GM18498 (cell line): ENCODE measurements at regions not wholly inside any gene's neighbourhood (a gene's known extent, or its start where the extent isn't known, plus 50 kb on each side); places are given as distances from the start of the nearest gene placed in this dataset.

Source experiments
- ATAC-seq: cut with Tn5 transposase; IDR thresholded peaks from one replicate; pipeline ENCODE4 v1.9.1; 2021; ENCODE audit warnings: mild to moderate bottlenecking, moderate library complexity; ENCODE audit not compliant: unreplicated experiment

DNA sequence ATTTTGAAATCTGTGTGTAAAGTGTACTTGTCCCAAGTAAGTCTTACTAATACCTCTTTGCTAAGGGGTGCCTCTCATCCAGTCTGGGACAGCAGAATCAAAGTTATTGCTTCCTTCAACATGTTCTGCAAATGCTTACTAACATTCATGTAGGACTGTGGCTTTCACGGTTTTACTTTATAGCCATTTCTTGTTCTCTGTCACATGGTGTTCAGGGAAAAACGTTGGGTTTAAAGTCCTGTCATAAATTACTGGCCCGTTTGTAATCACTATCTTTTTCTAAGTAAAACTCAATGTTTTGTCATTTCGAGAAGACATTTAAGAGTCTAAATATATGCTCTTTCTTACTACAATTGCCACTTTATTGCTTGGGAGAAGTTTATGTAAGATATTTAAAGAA is 321.1 kb downstream of the STIM2 start:
- no peak for ATAC-seq

DNA sequence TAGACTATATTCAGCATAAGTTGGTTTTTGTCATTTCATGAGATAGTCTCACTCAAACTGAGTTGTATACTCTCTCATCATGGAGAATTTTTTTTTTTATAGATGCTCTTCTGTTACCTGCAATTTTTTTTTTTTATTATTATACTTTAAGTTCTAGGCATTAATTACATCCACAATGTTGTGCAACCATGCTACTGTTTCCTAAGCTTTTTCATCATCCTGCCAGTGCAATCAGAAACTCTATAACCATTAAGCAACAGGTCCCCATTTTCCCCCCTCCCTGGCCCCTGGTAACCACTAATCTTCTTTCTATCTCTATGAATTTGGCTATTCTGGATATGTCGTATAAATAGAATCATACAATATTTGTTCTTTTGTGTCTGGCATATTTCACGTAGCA is 321.6 kb downstream of the STIM2 start:
- ATAC-seq = no peak

DNA sequence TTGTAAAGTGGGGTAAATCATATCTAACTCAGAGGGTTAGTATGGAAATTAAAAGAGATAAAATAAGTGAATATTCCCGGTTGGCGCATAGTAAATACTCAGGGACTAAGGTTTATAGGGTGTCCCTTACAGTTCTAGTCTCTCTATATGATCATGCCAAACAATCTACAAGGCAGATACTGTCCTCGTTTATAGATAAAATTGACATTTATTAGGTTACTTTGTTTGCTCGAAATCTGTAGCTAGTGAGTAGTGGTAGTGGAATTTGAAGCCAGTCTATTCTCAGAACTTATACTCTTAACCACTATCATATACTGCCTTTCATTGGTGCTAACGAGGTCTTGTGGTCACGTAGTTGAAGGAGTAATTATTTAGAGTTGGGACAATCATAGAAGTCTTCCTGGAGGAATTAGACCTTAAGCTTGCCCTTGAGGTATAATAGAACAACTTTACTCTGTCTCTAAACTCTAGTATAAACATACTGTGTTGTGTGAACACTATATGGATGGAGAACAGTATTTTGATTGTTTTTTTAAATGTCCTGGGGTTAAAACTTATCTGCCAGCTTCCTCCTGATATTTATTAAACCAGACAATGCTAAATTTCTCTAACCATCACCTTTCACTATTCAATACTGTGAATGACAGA is 324.0 kb downstream of the STIM2 start:
- no peak for ATAC-seq

DNA sequence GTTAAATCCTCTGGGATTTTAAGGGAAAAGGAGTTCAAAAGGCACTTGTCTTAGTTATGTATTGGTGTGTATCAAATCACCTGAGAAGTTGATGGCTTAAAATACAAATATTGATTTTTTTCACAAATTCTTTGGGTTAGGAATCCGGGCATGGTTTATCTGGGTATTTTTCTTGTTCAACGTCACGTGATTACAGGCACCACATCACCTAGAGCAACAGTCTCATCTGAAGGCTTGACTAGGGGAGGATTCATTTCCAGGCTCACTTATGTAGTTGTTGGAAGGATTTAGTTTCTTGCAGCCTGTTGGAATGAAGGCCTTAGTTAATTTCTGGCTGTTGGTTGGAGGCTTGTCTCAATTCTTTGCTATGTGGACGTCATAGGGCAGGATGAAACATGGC is 326.1 kb downstream of the STIM2 start:
- no peak for ATAC-seq

DNA sequence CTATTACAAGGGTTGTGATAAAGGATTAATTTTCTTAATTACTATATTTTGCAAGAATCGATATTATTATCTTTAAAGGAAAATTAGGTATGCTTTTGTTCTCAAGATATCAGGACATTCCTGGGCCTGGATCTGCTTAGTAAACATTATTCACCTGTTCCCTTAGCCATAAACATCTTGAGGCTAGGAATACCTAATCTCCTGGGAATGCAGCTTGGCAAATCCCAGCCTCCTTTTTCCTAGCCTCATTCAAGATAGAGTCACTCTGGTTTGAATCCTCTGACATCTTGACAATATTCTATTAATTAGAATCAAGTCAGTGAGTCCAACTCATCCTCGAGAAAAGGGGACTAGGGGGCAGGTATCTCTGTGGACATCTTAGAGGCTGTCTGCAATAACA is 327.1 kb downstream of the STIM2 start:
- ATAC-seq = no peak

DNA sequence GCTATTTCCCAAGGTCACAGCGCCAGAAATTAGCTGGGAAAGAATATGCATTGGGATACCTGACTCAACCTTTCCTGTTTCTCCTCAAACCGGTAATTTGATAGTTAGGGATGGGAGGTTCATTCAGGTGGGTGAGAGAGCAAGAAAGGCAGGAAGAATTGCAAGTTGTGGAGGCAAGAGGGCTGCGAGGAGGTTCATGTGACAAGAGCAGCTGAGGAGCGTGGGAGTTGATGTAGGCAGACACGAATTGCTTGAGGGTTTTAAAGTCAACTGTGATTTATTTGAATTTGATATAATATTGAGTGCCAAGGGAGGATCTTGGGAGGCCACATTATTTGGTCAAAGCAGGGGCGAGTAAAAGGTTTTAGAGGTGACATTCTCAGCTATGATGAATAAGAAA is 329.0 kb downstream of the STIM2 start:
- ATAC-seq = no peak

DNA sequence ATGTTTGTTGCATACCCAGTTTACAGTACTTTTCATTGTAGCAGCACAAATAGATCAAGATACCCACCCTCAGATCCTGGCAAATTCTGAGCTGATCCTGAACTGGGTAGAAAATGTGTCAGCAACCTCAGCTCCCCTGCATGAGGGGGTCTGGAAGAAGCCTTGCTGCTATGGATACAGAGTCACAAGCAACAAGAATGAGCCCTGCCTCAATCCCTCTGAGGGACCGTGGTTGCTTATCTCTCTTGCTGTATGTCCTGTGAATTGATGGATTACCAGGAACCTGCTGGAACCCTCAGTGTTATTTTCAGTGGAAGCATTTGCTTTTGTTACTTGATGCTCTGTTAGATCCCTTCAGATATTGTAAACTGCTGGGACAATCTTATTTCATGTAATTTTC is 331.0 kb downstream of the STIM2 start:
- ATAC-seq = no peak

DNA sequence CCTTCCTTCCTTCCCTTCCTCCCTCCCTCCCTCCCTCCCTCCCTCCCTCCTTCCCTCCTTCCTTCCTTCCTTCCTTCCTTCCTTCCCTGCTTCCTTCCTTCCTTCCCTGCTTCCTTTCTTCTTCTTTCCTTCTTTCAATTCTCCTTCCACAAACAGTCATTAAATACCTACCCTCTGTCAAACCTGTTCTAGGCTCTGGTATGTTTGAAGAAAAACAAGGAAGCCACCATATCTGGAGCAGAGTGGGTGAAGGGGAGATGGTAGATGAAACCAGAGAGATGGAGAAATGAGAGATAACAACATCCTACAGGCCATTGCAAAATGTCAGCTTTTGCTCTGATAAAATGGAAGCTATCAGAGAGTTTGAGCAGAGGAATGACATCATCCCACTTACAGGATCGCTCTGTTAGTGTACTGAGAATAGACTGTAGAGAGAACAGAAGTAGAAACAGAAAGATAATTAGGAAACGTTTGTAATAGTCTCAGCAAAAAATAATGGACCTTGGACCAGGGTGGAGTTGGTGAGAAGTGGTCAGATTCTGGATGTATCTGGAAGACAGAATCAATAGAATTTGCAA is 334.0 kb downstream of the STIM2 start:
- no peak for ATAC-seq

DNA sequence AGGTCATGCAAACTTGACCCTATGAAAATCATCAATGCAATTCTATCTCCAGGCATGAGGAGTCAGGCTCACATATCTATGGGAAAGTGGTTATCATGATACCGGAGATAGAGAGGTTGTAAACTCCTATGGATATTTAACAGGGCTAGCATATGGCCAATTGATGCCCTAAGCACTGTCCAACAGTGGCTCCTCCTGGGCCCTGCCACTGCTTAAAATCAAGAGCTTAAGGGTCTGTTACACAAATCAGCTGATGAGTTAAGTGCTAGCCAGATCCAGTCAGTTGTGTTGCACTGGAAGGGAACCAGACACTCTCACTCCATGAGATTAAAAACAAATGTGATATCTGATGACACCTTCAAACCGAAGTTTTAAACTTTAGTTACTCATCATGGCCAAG is 337.6 kb downstream of the STIM2 start:
- ATAC-seq = no peak

DNA sequence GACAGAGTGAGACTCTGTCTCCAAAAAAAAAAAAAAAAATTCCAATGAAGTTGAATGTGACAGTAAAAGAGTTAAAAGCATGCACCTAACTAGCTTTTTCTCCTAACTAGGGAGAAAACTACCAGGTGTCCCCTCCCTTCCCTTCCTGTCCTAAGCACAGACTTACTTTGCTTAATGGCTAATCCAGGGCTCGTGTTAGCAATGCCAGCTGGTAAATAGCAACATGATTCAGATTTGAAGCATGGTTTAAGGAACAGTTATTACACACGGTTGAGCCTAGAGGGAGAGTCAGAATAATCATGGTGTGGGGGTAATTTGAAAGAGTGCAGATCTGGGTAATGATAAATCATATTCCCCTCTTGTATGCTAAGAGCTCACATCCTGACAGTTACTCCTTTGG is 338.3 kb downstream of the STIM2 start:
- no peak for ATAC-seq

DNA sequence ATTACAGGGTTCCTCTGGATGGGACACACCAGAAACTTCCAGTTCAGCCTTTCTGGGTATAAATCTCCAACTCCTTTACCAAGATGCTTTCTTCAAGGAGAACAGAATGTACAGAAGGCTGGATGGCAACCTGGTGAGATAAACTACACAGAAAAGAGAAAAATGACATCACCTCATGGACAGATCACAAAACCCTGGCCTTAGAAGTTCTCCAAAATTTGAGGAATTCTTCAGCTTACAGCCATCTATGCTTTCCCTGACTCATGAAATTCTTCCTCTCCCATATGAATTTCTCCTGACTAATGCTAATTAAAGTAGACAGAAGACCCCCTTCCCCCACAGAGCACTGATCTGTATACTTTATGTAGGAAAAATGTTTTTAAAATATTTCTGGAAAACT is 345.4 kb downstream of the STIM2 start:
- ATAC-seq = no peak

DNA sequence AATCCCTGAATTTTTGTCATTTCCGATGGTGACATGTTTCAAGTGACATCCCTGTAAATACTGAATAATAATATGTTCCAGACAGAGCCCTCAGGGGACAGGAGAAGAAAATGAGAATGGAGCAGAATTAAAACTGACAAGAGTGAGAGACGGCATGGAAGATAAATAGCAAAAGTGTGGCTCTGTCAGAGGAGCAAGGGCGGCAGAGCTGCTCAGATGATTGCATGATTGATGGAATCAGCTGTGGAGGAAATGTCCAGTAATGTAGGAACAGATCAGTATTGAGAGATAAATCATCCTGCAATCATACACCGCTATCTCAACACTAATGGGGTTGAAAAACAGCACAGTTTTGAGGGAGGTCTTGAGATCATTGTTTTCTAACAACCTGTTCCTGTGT is 350.3 kb downstream of the STIM2 start:
- ATAC-seq = no peak

DNA sequence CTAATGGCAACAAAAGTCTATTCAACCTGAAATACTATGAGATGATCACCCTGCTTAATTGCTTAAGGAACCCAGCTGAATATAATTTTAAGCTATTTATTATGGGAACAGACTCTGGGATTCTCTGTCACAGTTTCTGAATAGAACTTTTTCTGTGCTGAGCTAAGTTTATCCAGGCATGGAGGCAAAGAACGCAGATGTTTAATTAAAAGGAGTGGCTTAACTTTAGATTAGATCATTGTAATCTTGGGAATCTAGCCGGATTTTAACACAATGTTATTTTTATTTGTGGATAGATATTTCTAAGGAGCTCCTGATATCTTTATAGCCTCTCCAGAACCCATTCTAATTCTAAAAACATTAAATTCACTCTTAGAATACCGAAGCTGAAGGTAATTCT is 353.4 kb downstream of the STIM2 start:
- ATAC-seq = no peak

DNA sequence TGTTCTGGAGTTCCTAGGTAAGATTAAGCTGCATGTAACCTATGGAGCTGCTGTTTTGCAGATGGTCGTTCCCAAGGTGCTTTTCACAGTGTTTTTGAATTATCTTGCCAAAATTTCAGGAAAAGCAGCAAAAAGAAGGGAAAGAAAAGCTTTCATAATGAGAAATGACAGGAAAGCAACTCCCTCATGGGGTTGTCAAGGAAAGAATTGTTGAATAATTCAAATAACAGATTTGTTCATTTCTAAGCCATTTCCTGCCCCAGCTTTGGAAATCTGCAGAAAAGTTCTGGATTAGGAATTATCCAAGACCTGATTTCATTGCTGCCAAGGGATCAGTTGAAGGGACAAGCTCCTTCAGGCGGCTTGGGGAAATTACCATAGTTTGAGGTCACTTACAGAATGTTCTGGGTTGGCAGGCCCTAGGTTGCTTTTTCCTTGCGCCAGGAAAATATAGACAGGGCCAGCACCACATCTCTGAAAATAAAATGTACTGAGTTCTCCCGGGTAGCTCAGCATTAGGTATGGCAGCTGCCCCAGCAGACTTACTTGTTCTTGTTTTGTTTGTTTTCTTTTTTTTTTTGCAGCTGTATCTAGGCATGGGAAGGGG is 354.7 kb downstream of the STIM2 start:
- no peak for ATAC-seq

DNA sequence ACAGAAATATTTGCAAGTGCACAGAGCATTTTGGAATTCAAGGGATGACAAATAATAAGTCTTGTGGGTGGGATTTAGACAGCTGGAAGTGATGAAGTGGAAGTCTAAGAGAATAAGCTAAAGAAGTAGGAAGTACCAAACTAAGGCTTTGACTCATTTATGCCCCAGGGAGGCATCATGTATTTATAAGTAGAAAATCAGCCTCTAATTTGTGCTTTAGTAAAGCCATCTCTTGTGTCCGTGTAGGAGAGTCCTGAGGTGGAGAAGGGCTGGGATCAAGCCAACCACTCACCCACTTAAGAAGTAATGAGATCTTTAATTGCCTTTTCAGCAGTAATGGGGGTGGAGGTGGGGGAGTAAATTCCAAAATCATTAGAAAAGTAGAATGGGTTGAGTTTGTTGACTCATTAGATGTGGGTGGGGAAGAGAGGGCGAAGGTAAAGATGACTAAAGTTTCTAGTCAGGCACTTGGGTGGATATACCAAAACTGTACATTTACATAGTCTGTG is 356.7 kb downstream of the STIM2 start:
- ATAC-seq = no peak

DNA sequence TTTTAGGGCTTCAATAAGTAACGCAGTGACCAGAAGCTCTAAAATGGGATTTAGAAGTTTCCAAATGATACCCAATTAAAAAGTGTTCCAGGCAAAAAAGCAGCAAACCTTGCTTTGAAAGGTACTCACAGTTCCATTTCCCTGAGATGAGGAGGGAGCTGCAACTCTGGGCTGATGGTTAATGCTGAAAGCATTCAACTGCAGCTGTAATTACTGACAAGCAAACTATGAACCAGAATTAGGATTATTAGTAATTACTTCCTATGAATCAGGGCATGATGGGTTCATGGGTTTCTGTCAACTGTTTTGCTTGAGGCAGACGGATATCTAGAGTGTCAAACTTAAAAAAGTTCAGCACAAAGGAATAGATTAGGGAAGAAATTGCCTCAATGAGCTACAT is 357.4 kb downstream of the STIM2 start:
- no peak for ATAC-seq

DNA sequence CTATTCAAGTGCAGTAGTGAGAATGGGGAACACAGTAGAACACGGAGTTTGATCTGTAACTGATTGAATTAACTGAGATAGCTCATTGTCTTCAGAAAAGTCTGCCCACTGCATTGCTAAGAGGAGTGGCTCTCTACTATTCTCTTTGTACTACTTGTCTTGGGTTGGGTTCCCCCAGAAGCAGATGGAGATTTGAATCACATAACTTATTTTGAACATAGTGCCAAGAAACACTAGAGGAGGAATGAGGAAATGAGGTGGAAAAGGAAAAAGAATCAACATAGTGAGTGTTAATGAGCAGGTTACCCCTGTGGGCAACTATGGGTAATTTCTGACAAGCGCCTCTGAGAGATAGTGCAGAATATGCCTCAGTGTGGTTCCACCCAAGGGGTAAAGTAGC is 362.7 kb downstream of the STIM2 start:
- no peak for ATAC-seq

DNA sequence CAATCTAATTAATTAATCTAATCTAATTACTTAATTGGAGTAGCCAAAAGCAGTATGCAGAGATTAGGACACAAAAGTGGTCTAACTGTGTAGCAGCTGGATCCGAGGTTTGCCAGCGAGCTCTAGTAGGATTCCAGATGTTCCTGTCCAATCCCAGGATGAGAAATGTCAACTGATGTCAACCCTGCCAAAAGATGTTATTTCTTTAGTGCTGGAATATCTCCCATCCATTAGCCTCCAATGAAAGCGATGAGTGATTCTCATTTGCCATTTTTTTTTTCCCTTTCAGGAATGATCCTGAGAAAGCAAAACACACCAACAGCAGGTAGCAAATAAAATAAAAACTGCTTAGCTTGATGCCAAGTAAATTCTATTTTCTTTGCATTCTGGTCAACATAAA is 372.9 kb downstream of the STIM2 start:
- ATAC-seq = no peak

DNA sequence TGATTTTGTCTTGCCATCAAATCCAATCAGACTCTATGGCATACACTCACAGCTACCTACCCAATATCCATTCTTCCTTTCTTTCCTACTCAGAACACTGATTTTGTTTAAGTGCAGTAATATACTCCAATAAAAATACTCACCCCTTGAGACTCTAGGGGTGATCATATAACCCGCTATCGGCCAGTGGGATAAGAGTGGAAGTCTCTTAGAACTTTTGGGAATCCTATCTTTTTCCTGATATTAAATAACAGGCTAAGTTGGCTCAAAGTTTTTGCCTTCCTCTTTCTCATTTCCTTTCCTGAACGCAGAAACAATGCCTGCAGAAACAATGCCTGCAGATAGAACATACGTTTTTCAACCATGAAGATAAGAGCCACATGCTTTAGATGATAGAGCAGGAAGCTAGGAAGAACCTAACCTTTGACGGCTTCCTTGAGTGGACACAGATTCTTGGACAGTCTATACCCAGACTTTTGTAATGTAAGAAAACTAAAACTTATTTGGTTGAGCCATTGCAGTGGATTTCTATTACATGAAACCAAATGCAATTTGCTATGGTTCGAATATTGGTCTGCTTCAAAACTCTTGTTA is 373.8 kb downstream of the STIM2 start:
- no peak for ATAC-seq

DNA sequence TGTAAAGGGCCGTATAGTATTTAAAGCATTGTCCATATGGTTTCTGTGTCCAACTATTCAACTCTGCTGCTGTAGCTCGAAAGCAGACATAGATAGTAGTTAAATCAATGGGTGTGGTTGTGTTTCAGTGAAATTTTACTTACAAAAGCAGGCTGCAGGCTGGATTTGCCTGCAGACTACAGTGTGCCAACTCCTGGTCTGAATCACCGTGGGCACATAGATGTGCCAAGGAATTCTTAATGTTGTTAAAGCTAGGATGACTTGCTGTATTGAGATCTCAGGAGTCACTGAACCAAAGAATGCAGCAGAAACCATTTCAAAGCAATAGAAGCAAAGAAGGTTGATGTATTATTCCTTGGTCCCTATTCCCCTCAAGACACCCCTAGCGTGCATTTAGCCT is 379.0 kb downstream of the STIM2 start:
- no peak for ATAC-seq

DNA sequence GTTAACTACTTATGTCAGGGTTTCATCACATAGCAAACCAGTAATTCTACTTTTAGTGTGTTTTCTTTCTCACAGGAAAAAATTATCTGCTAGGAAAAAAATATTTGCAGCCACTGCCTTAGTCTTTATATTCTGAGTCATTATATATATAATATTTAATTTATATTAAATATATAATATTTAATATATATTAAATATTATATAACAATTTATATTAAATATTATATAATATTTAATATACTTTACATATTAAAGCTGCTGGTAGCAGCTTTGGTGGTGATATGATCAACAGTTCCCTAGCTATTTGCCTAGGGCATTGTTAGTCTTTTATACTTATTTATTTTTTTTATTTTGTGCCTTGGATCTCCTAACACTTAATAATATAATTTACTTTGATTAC is 381.6 kb downstream of the STIM2 start:
- ATAC-seq = no peak

DNA sequence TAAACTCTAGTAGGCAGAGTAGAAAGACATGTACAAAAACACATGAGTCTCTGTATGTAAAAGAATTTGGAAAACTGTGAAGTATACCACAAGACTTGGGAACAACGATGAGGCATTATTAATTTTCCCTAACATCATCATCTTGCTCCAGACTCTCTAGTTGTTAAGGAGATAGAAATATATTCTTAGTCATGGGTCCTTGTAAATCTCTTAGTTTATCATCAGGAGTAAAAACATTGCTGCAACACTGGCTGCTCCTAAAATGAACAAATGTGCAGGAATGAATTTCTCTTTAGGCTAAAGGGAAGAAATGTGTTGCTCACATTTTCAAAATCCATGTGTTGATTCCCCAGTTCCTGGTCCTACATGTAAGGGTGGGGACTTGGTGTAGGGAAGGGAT is 384.6 kb downstream of the STIM2 start:
- no peak for ATAC-seq
